SK-N-SH treated with all-trans-retinoic acid at 6 μM for 48 hours (cell line): ENCODE measurements at regions not wholly inside any gene's neighbourhood (a gene's known extent, or its start where the extent isn't known, plus 50 kb on each side); places are given as distances from the start of the nearest gene placed in this dataset.
A peak's percentile ranks its signal among the peaks of the same experiment; 100 is the strongest.

Source experiments
- ATAC-seq: fragments of 200-7000 bp; cut with Tn5 transposase; 3 replicates; pipeline ENCODE4 v1.9.1; 2020; ENCODE audit warnings: mild to moderate bottlenecking, moderate library complexity
- ARNTL ChIP-seq: fragments of 450-650 bp; formaldehyde crosslinking; IDR thresholded peaks from 2 replicates; pipeline ENCODE4 v1.5.0; 2020; ENCODE audit warnings: low read depth, mild to moderate bottlenecking, moderate library complexity, borderline replicate concordance
- BACH2 ChIP-seq: fragments of 250-450 bp; sonication (Bioruptor Pico); IDR thresholded peaks from 2 replicates; pipeline ENCODE4 v1.9.0; 2021; ENCODE audit warnings: mild to moderate bottlenecking, borderline replicate concordance
- CSDC2 ChIP-seq: fragments of 250-450 bp; sonication (Bioruptor Pico); IDR thresholded peaks from 2 replicates; pipeline ENCODE4 v1.5.0; 2020; ENCODE audit warnings: mild to moderate bottlenecking, moderate library complexity
- ESRRG ChIP-seq: fragments of 250-450 bp; sonication (Bioruptor Pico); IDR thresholded peaks from 2 replicates; pipeline ENCODE4 v1.6.1; 2021; ENCODE audit warnings: mild to moderate bottlenecking
- GLIS3 ChIP-seq: fragments of 250-450 bp; sonication (Bioruptor Pico); IDR thresholded peaks from 2 replicates; pipeline ENCODE4 v1.5.0; 2020; ENCODE audit warnings: mild to moderate bottlenecking, moderate library complexity
- ISL1 ChIP-seq: fragments of 250-450 bp; sonication (Bioruptor Pico); IDR thresholded peaks from 2 replicates; pipeline ENCODE4 v2.1.2; 2022; ENCODE audit warnings: mild to moderate bottlenecking, moderate library complexity
- OSR1 ChIP-seq: fragments of 250-450 bp; sonication (Bioruptor Pico); IDR thresholded peaks from 2 replicates; pipeline ENCODE4 v1.8.0; 2022; ENCODE audit warnings: moderate library complexity, mild to moderate bottlenecking, inconsistent platforms
- RARB ChIP-seq: fragments of 250-450 bp; sonication (Bioruptor Pico); IDR thresholded peaks from 2 replicates; pipeline ENCODE4 v1.8.0; 2021; ENCODE audit warnings: mild to moderate bottlenecking, moderate library complexity
- SNAI2 ChIP-seq: fragments of 250-450 bp; sonication (Bioruptor Pico); IDR thresholded peaks from 2 replicates; pipeline ENCODE4 v1.5.0; 2020; ENCODE audit warnings: mild to moderate bottlenecking, moderate library complexity
- TCF4 ChIP-seq: fragments of 250-450 bp; sonication (Bioruptor Pico); IDR thresholded peaks from 2 replicates; pipeline ENCODE4 v1.8.0; 2021; ENCODE audit warnings: mild to moderate bottlenecking, moderate library complexity, borderline replicate concordance
- ZC3H10 ChIP-seq: fragments of 250-450 bp; sonication (Bioruptor Pico); IDR thresholded peaks from 2 replicates; pipeline ENCODE4 v1.5.1; 2021; ENCODE audit warnings: mild to moderate bottlenecking, moderate library complexity
- ZFP3 ChIP-seq: fragments of 250-450 bp; sonication (Bioruptor Pico); IDR thresholded peaks from 2 replicates; pipeline ENCODE4 v1.5.0; 2020; ENCODE audit warnings: mild to moderate bottlenecking, moderate library complexity
- ZFP30 ChIP-seq: fragments of 450-650 bp; formaldehyde crosslinking; IDR thresholded peaks from 2 replicates; pipeline ENCODE4 v1.5.0; 2022; ENCODE audit warnings: mild to moderate bottlenecking, moderate library complexity
- ZNF70 ChIP-seq: fragments of 450-650 bp; formaldehyde crosslinking; IDR thresholded peaks from 2 replicates; pipeline ENCODE4 v1.5.0; 2020; ENCODE audit warnings: mild to moderate bottlenecking, moderate library complexity
- ZNF8 ChIP-seq: fragments of 450-650 bp; formaldehyde crosslinking; IDR thresholded peaks from 2 replicates; pipeline ENCODE4 v1.5.0; 2020; ENCODE audit warnings: mild to moderate bottlenecking, moderate library complexity
- TF ChIP-seq, protein P1 (sequence below): fragments of 250-450 bp; sonication (Bioruptor Pico); IDR thresholded peaks from 2 replicates; pipeline ENCODE4 v1.5.0; 2020; ENCODE audit warnings: mild to moderate bottlenecking, moderate library complexity
- TF ChIP-seq, protein P2 (sequence below): fragments of 250-450 bp; sonication (Bioruptor Pico); IDR thresholded peaks from 2 replicates; pipeline ENCODE4 v1.5.1; 2020; ENCODE audit warnings: low read depth, mild to moderate bottlenecking, moderate library complexity
- TF ChIP-seq, protein P3 (sequence below): fragments of 250-450 bp; sonication (Bioruptor Pico); IDR thresholded peaks from 2 replicates; pipeline ENCODE4 v1.8.0; 2021; ENCODE audit warnings: low read depth, mild to moderate bottlenecking, moderate library complexity, borderline replicate concordance
- TF ChIP-seq, protein P4 (sequence below): fragments of 250-450 bp; sonication (Bioruptor Pico); IDR thresholded peaks from 2 replicates; pipeline ENCODE4 v1.8.0; 2020; ENCODE audit warnings: mild to moderate bottlenecking, moderate library complexity, borderline replicate concordance

DNA sequence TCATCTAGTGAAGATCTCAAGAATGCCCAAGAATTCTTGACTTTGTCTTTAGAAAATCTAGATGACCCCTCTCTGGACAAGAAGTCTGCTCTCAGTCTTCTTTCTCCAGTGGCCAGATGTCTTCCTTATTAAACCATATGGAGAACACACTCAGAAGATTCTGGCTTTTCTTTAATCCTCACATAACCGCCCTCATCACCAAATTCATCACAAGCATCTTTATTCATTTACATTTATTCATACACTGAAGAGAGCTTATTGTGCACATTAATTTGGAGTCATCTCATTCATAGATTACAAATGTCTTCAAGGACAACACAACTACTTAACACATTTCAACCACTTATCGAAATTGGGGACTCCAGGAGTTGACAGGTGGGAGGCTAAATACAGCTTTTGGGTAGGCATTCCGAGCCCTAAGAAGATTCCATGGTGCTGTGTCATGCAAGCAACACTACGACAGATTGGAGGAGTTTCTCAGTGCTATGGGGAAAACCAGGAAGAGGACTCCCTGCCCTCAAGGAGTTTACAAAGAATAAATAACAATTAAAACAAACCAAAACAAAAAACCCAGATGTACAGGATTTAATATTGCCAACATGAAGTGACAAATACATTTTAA, 64.8 kb upstream of the LCLAT1 start (continued):
- TF ChIP-seq, protein P1, sequence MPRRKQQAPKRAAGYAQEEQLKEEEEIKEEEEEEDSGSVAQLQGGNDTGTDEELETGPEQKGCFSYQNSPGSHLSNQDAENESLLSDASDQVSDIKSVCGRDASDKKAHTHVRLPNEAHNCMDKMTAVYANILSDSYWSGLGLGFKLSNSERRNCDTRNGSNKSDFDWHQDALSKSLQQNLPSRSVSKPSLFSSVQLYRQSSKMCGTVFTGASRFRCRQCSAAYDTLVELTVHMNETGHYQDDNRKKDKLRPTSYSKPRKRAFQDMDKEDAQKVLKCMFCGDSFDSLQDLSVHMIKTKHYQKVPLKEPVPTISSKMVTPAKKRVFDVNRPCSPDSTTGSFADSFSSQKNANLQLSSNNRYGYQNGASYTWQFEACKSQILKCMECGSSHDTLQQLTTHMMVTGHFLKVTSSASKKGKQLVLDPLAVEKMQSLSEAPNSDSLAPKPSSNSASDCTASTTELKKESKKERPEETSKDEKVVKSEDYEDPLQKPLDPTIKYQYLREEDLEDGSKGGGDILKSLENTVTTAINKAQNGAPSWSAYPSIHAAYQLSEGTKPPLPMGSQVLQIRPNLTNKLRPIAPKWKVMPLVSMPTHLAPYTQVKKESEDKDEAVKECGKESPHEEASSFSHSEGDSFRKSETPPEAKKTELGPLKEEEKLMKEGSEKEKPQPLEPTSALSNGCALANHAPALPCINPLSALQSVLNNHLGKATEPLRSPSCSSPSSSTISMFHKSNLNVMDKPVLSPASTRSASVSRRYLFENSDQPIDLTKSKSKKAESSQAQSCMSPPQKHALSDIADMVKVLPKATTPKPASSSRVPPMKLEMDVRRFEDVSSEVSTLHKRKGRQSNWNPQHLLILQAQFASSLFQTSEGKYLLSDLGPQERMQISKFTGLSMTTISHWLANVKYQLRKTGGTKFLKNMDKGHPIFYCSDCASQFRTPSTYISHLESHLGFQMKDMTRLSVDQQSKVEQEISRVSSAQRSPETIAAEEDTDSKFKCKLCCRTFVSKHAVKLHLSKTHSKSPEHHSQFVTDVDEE (CRISPR knock-in tag), result no peak
- TF ChIP-seq BACH2 (CRISPR knock-in tag) (no peak), ZFP30 (CRISPR knock-in tag) (no peak)
- TF ChIP-seq, all 23 proteins: peak for 0

DNA sequence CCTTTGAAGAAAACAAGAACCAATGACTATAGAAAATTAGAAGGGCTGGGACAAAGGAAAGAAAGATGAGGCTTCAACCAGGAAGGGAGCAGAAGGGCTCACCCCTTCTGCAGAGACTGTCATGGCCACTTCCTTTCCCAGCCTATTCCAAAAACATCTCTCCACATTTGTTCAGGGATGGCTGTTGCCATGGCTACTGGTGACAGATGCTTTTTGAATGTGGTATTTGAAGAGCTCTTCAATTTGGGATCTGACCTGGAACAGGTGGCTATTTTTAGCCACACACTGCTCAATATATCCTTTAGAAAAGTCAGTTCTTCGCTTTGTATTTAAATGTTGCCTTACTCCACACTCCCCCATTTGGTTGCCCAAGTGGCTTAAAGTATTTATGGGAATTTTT, 64.1 kb upstream of the LCLAT1 start:
- TF ChIP-seq OSR1 (CRISPR knock-in tag) (no peak), BACH2 (CRISPR knock-in tag) (no peak)
- ATAC-seq, result no peak

DNA sequence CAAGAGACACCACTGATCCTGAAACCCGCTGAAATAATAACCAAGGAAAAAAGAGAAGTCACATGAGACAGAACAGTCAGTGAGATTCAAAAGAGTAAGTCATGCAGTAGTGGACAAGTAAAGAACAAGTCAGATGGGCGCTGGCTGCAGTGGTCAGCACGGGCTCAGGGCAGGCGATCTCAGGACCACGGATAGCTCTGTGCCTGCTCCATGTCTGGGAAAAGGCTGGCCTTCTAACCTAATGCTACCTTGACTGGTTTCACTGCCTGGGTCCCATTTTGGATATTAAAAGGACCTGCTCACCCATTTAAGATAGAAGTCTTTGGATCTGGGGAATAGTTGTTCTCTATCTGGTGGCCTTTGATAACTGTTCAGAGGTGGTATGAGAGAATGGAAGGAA, 61.7 kb upstream of the LCLAT1 start:
- TF ChIP-seq, protein P2, sequence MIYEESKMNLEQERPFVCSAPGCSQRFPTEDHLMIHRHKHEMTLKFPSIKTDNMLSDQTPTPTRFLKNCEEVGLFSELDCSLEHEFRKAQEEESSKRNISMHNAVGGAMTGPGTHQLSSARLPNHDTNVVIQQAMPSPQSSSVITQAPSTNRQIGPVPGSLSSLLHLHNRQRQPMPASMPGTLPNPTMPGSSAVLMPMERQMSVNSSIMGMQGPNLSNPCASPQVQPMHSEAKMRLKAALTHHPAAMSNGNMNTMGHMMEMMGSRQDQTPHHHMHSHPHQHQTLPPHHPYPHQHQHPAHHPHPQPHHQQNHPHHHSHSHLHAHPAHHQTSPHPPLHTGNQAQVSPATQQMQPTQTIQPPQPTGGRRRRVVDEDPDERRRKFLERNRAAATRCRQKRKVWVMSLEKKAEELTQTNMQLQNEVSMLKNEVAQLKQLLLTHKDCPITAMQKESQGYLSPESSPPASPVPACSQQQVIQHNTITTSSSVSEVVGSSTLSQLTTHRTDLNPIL, result peak; percentile 49; the same call in 1 of the 2 replicates
- TF ChIP-seq RARB (CRISPR knock-in tag) (no peak), ZNF8 (CRISPR knock-in tag) (no peak), ISL1 (peak; percentile 26), GLIS3 (CRISPR knock-in tag) (no peak), SNAI2 (CRISPR knock-in tag) (peak; percentile 93), TCF4 (no peak), ZFP3 (CRISPR knock-in tag) (peak; percentile 76; the same call in 1 of the 2 replicates), CSDC2 (peak; percentile 90)
- TF ChIP-seq, protein P1 (CRISPR knock-in tag), result peak; percentile 77; the same call in 1 of the 2 replicates
- peak; percentile 92 for ATAC-seq

DNA sequence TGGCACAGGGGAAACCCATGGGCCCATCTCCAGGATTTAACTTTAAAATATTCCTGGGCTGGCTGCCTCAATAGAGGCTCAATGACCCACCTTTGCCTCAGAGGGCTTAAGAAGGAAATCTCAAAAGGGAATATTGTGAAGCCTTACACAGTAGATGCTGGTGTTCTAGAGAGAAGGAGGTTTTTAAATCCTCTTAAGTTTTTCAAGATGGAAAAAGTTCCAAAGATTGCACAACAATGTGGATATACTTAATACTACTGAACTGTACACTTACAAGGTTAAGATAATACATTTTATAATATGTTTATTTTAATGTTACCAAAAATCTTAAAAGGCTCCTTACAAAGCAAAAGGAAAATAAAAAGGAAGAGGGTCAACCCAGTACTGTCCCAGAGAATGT, 54.9 kb upstream of the LCLAT1 start:
- no peak for TF ChIP-seq CSDC2
- no peak for TF ChIP-seq OSR1 (CRISPR knock-in tag)
- no peak for TF ChIP-seq ZFP30 (CRISPR knock-in tag)
- TF ChIP-seq, protein P3, sequence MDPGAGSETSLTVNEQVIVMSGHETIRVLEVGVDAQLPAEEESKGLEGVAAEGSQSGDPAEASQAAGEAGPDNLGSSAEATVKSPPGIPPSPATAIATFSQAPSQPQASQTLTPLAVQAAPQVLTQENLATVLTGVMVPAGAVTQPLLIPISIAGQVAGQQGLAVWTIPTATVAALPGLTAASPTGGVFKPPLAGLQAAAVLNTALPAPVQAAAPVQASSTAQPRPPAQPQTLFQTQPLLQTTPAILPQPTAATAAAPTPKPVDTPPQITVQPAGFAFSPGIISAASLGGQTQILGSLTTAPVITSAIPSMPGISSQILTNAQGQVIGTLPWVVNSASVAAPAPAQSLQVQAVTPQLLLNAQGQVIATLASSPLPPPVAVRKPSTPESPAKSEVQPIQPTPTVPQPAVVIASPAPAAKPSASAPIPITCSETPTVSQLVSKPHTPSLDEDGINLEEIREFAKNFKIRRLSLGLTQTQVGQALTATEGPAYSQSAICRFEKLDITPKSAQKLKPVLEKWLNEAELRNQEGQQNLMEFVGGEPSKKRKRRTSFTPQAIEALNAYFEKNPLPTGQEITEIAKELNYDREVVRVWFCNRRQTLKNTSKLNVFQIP, result no peak
- TF ChIP-seq GLIS3 (CRISPR knock-in tag), result no peak
- no peak for ATAC-seq

DNA sequence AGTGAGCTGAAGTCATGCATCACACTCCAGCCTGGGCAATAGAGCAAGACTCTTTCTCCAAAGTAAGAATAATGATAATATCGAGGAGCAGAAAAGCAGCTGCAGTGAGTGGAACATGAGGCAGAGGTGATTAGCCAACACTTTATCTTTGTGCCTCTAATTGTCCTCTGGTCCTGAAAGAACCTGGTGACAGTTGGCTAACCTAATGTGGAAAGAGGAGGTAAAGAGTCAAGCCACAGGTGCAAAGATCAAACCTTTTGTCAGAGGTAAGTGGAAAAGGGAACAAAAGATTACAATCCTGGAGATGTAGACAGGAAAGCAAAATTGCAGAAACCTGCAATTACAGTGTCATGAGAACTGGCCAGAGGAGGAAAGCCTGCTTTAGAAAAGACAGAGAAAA, 53.5 kb upstream of the LCLAT1 start:
- no peak for ATAC-seq
- TF ChIP-seq SNAI2 (CRISPR knock-in tag) (no peak), ZNF8 (CRISPR knock-in tag) (no peak), ZFP30 (CRISPR knock-in tag) (no peak), GLIS3 (CRISPR knock-in tag) (no peak), OSR1 (CRISPR knock-in tag) (no peak), TCF4 (no peak), ESRRG (CRISPR knock-in tag) (no peak), ARNTL (CRISPR knock-in tag) (no peak), ZC3H10 (CRISPR knock-in tag) (no peak), ZNF70 (CRISPR knock-in tag) (no peak)
- TF ChIP-seq, protein P4, sequence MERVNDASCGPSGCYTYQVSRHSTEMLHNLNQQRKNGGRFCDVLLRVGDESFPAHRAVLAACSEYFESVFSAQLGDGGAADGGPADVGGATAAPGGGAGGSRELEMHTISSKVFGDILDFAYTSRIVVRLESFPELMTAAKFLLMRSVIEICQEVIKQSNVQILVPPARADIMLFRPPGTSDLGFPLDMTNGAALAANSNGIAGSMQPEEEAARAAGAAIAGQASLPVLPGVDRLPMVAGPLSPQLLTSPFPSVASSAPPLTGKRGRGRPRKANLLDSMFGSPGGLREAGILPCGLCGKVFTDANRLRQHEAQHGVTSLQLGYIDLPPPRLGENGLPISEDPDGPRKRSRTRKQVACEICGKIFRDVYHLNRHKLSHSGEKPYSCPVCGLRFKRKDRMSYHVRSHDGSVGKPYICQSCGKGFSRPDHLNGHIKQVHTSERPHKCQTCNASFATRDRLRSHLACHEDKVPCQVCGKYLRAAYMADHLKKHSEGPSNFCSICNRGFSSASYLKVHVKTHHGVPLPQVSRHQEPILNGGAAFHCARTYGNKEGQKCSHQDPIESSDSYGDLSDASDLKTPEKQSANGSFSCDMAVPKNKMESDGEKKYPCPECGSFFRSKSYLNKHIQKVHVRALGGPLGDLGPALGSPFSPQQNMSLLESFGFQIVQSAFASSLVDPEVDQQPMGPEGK (CRISPR knock-in tag), result no peak
- TF ChIP-seq, protein P2, result no peak
